ENCODE measurements at regions not wholly inside any gene's neighbourhood (a gene's known extent, or its start where the extent isn't known, plus 50 kb on each side); places are given as distances from the start of the nearest gene placed in this dataset.

DNA sequence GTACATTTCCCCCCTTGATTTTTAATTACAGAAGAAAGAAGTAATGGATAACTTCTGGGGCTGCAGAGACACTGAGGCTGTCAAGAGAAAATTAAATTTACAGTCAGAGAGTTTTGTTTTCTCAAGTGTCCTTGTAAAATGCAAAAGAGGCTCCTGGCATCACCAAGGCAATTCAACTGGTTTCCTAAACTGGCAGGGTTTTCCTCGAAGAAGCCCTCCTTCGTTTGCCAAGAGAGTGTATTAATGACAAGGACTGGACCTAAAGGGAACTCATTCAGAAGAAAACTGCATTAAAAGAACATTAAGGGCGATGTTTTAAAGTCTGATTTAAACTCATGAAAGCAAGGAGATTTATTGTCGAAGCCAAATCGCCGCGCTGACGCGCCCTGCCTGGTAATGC lies 476.9 kb downstream of the ZSWIM6 start:
- FAIRE-seq (no peak), DNase-seq (ENCODE audit: insufficient read length) (no peak)
- TF ChIP-seq POLR2A (IDR thresholded peaks at IDR 0.05; ENCODE audit: low read depth, low read length) (no peak), TAF1 (IDR thresholded peaks at IDR 0.05; ENCODE audit: borderline replicate concordance, low read depth, low read length) (no peak), POLR2AphosphoS5 (IDR thresholded peaks at IDR 0.05; ENCODE audit: low read depth, low read length) (no peak)

DNA sequence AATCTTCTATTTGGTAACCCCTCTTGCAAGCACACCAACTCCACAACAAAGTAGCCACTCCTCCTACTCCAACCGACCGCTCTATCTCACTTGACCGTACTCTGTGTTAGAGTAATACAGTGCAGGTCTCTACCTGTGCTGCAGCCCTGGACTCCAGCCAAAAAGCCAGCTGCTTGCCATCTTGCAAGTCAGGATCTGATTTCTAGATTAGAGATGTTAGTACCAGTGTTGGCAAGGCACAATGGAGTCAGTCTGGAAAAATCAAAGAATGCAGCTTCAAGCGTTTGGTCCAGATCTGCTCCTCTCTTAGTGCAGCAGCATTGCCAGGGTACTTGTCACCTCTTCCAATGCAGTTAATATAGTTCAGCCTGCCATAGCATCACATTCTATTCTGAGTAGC lies 477.6 kb downstream of the ZSWIM6 start:
- TF ChIP-seq TAF1 (IDR thresholded peaks at IDR 0.05; ENCODE audit: borderline replicate concordance, low read depth, low read length): no peak
- no peak for TF ChIP-seq POLR2A (IDR thresholded peaks at IDR 0.05; ENCODE audit: low read depth, low read length)
- TF ChIP-seq POLR2AphosphoS5 (IDR thresholded peaks at IDR 0.05; ENCODE audit: low read depth, low read length): no peak
- FAIRE-seq: no peak
- no peak for DNase-seq (ENCODE audit: insufficient read length)

DNA sequence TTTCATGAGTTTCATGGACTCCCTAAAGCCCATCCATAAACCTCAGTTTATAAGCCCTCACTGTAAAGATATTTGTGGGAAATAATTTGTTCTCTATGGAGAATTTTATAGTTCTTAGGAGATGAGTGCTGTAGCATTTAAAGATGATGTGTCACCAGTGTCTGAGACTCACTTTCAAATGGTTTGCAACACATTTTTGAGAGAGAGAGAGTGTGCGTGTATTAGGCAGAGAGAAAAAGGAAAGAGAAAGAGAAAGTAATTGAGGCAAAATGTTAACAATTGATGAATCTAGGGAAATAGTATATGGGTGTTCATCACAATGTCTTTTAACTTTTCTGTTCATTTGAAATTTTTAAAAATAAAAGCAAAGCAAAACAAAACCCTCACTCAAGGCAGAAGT lies 479.0 kb downstream of the ZSWIM6 start:
- no peak for DNase-seq (ENCODE audit: insufficient read length)
- no peak for FAIRE-seq
- TF ChIP-seq POLR2A (IDR thresholded peaks at IDR 0.05; ENCODE audit: low read depth, low read length) (no peak), TAF1 (IDR thresholded peaks at IDR 0.05; ENCODE audit: borderline replicate concordance, low read depth, low read length) (no peak), POLR2AphosphoS5 (IDR thresholded peaks at IDR 0.05; ENCODE audit: low read depth, low read length) (no peak)

DNA sequence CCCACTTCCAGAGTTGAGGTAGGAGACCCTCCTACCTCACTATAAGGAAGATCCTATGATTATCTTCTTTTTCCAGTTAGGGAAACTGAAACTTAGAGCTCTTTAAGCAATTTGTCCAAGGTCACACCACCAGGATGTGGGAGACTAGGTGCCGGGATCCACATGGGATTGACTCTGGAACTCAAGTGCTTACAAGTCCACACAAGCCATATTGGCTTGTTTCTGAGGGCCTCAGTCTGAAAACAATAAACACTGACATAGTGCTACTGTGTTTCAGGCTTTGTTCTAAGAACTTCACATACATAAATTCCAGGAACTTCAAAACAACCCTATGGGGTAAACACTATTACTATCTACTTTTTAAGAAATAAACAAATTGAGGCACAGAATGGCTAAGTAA lies 481.3 kb downstream of the ZSWIM6 start:
- FAIRE-seq: no peak
- TF ChIP-seq TAF1 (IDR thresholded peaks at IDR 0.05; ENCODE audit: borderline replicate concordance, low read depth, low read length): no peak
- TF ChIP-seq POLR2A (IDR thresholded peaks at IDR 0.05; ENCODE audit: low read depth, low read length): no peak
- no peak for TF ChIP-seq POLR2AphosphoS5 (IDR thresholded peaks at IDR 0.05; ENCODE audit: low read depth, low read length)
- no peak for DNase-seq (ENCODE audit: insufficient read length)

DNA sequence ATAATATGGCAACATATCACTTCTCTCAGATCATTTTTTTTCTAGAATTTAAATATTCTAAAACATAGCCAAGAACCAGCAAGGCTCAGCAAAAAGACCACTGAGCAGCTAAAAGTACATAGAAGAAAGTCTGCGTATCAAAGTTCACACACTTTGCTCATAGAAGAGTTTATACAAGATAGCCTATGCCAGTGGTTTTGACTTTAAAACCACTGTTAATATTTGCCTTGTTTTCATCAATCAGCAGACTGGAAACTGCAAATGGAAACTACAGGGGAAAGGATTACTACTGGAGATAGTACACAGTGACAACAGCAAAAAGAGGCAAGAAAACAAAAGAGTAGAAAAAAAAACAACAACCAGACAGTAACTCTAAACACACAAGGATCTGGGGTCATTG lies 483.3 kb downstream of the ZSWIM6 start:
- DNase-seq (ENCODE audit: insufficient read length): no peak
- FAIRE-seq: no peak
- TF ChIP-seq POLR2A (IDR thresholded peaks at IDR 0.05; ENCODE audit: low read depth, low read length) (no peak), POLR2AphosphoS5 (IDR thresholded peaks at IDR 0.05; ENCODE audit: low read depth, low read length) (no peak), TAF1 (IDR thresholded peaks at IDR 0.05; ENCODE audit: borderline replicate concordance, low read depth, low read length) (no peak)

DNA sequence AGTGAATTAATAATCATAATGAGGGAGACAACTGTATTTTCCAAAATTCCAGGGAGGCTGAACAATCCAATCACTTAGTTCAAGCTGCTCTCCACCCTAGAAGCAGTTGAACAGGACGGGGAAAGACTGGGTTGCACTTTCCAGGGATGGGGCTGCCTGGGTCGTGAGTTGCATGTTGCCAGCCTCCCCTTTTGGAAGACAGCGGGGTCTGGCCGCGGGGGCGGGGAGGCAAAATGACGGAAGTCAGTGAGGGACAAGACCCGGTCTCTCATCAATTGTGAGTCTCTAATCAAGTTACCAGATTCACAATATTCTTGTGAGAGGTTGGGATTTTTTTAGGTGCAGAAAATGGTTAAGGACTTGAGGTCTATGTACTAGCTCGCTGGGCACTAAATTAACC lies 484.1 kb downstream of the ZSWIM6 start:
- no peak for DNase-seq (ENCODE audit: insufficient read length)
- no peak for FAIRE-seq
- TF ChIP-seq TAF1 (IDR thresholded peaks at IDR 0.05; ENCODE audit: borderline replicate concordance, low read depth, low read length) (no peak), POLR2AphosphoS5 (IDR thresholded peaks at IDR 0.05; ENCODE audit: low read depth, low read length) (no peak), POLR2A (IDR thresholded peaks at IDR 0.05; ENCODE audit: low read depth, low read length) (no peak)

DNA sequence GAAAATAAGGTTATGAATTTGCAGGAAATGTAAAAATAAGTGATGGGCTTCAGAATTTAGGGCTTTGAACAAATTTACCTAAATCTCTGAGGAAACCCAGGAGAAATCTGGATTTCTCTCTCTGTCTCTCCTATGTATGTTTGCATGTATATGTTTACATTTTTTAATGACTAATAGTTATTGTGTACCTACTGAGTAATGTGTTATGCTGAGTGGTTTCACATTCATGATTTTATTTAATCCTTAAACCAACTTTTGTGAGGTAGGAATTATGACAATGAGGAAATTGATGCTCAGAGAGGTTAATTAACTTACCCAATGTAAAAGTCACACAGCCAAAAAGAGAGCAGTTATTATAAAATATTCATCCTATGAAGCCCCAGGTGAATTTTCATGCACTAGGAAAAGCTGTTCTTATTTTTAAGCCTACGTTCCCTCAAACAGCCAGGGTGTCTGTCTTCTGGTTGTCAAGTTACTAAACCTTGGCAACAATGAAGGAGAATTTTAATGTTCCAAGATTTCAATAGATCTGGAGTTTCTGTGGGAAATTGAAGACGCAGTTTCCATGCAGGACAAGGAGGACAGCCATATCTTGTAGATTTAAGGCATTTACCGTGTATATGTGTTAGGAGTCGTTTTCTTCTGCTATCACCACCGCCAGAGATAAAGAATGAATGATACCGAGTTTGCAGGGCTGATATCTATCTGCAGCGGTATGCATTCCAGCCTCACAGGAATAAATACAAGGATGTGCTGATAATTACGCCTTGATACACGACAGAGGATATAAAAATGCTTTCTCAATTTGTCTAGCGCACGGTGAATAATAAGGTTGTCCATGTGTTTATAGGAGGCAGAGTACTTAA lies 484.8 kb downstream of the ZSWIM6 start:
- TF ChIP-seq POLR2AphosphoS5 (IDR thresholded peaks at IDR 0.05; ENCODE audit: low read depth, low read length) (no peak), POLR2A (IDR thresholded peaks at IDR 0.05; ENCODE audit: low read depth, low read length) (no peak), TAF1 (IDR thresholded peaks at IDR 0.05; ENCODE audit: borderline replicate concordance, low read depth, low read length) (no peak)
- FAIRE-seq (no peak), DNase-seq (ENCODE audit: insufficient read length) (no peak)

DNA sequence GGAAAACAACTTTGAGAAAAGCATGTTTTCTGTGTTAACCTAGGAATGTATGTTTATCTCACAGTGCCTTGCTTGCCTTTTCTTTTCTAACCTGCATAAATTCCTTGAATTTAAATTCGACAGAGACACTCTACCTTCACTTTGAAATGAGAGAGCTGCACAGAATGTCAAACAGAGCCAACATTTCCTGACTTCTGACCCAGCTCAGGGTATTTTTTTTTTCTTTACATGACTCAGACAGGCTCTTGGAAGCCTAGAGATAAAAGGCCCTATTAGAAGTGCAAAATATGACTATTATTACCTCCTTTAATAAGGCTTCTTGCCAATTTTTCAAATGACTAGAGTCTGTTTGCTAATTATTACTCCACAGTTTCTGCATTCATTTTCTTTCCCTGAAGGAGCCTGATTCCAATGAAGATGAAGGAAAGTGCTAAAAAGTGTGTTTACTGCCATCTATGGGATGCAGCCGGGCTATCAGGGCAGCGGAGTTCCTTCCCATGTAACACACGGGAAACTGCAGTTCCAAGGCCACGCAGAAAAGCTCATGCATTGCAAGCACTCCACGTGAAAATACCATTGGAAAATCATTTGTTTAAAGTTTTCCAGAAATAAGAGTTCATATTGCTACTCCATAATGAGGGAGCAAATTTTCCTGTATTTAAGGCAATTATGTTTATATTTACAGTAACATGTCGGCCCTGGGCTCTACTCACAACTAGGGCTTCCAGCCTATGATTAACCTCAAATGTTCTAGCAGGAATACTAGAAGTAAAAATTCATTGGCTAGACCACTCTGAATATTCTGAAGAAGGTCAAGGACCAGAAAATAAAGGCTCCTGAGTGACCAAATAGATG lies 485.6 kb downstream of the ZSWIM6 start:
- DNase-seq (ENCODE audit: insufficient read length) (no peak), FAIRE-seq (no peak)
- TF ChIP-seq POLR2AphosphoS5 (IDR thresholded peaks at IDR 0.05; ENCODE audit: low read depth, low read length) (no peak), POLR2A (IDR thresholded peaks at IDR 0.05; ENCODE audit: low read depth, low read length) (no peak), TAF1 (IDR thresholded peaks at IDR 0.05; ENCODE audit: borderline replicate concordance, low read depth, low read length) (no peak)

DNA sequence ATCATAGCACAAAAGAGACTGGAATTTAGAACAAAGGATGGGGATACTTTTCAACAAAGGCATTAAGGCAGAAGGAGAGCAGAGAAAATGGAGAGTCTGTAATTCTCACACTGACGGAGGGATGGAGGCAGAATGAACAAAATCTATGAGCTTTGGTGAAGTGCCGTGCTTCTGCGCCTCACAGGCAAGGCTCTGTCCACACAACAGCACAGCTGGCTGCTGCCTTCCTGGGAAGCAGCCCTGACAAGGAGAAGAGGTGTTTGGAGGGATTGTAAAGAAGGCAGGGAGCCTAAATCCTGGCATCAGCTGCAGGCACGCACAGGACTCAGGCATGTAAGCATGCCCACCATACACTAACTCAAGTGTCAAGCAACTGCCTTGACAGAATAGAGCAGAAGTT lies 485.2 kb upstream of the KIF2A start:
- FAIRE-seq: no peak
- no peak for DNase-seq (ENCODE audit: insufficient read length)
- no peak for TF ChIP-seq POLR2AphosphoS5 (IDR thresholded peaks at IDR 0.05; ENCODE audit: low read depth, low read length)
- TF ChIP-seq POLR2A (IDR thresholded peaks at IDR 0.05; ENCODE audit: low read depth, low read length): no peak
- no peak for TF ChIP-seq TAF1 (IDR thresholded peaks at IDR 0.05; ENCODE audit: borderline replicate concordance, low read depth, low read length)

DNA sequence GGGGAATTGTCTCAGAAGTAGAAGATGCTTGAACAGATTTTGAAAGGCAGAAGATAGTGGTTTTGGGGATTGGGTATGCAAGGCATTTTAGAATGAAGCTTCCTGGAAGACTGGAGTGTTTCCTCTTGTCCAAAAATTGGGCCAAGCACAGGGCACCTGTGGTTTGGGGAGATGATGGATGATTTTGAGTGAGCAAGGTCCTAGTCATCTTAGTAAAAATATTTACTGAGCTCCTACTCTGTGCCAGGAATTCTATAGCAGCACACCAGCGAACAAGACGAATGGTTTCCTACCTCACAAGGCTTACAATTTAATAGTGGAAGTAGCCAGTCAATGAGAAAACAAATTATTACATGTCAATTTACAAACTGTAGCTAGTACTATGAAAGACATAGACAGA lies 484.4 kb upstream of the KIF2A start:
- DNase-seq (ENCODE audit: insufficient read length): no peak
- TF ChIP-seq POLR2A (IDR thresholded peaks at IDR 0.05; ENCODE audit: low read depth, low read length) (no peak), POLR2AphosphoS5 (IDR thresholded peaks at IDR 0.05; ENCODE audit: low read depth, low read length) (no peak), TAF1 (IDR thresholded peaks at IDR 0.05; ENCODE audit: borderline replicate concordance, low read depth, low read length) (no peak)
- no peak for FAIRE-seq

DNA sequence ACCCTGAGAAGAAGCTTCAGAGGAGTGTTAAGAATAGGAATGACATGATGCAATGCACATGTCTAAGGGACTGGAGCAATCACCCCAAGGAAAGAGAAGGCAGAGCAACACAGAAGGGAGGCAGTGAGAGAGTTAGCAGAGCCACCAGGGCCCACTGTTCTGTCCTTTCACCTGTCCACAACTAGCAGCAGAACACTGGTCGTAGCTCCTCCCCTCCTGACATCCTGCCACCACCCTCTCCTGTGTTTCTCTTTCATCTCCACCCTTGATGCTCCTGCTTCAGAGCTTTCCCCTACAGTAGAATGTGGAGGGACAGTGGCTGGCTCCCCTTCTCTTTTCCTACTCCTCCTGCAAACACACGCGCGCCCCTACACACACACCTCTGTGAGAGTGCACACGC lies 483.4 kb upstream of the KIF2A start:
- TF ChIP-seq POLR2A (IDR thresholded peaks at IDR 0.05; ENCODE audit: low read depth, low read length): no peak
- no peak for TF ChIP-seq POLR2AphosphoS5 (IDR thresholded peaks at IDR 0.05; ENCODE audit: low read depth, low read length)
- TF ChIP-seq TAF1 (IDR thresholded peaks at IDR 0.05; ENCODE audit: borderline replicate concordance, low read depth, low read length): no peak
- FAIRE-seq: no peak
- DNase-seq (ENCODE audit: insufficient read length): no peak
